MG63 (cell line): ENCODE measurements at regions not wholly inside any gene's neighbourhood (a gene's known extent, or its start where the extent isn't known, plus 50 kb on each side); places are given as distances from the start of the nearest gene placed in this dataset.
A peak's percentile ranks its signal among the peaks of the same experiment; 100 is the strongest.

Source experiments
- DNase-seq: peaks from one replicate; pipeline ENCODE4 v3.0.0-alpha.2; 2020
- H3K27me3 ChIP-seq: fragments of 250-450 bp; sonication (Bioruptor Pico); 2 replicates; pipeline ENCODE4 v1.5.1; 2020; ENCODE audit warnings: mild to moderate bottlenecking, moderate library complexity
- H3K36me3 ChIP-seq: fragments of 250-450 bp; sonication (Bioruptor Pico); 2 replicates; pipeline ENCODE4 v1.5.1; 2020; ENCODE audit warnings: mild to moderate bottlenecking, moderate library complexity
- H3K4me3 ChIP-seq: fragments of 250-450 bp; sonication (Bioruptor Pico); 2 replicates; pipeline ENCODE4 v1.5.1; 2020; ENCODE audit warnings: mild to moderate bottlenecking, moderate library complexity
- H3K9me3 ChIP-seq: fragments of 250-450 bp; sonication (Bioruptor Pico); 2 replicates; pipeline ENCODE4 v1.5.1; 2020; ENCODE audit warnings: mild to moderate bottlenecking, moderate library complexity

- no peaks in the 10 kb centered on the region for H3K36me3 ChIP-seq
- H3K4me3 ChIP-seq = no peak overlapping the region
- no peak for DNase-seq
- H3K27me3 ChIP-seq = no peaks in the 10 kb centered on the region
- no peaks in the 10 kb centered on the region for H3K9me3 ChIP-seq
Observed at GRCh38 chr22:49241174-49241851, 586.4 kb downstream of the BRD1 start.

- Histone ChIP-seq H3K36me3 (no peaks in the 10 kb centered on the region), H3K27me3 (no peaks in the 10 kb centered on the region), H3K9me3 (no peaks in the 10 kb centered on the region), H3K4me3 (no peak overlapping the region)
- no peak for DNase-seq
Observed at GRCh38 chr22:49240472-49240871, 587.2 kb downstream of the BRD1 start.

DNA sequence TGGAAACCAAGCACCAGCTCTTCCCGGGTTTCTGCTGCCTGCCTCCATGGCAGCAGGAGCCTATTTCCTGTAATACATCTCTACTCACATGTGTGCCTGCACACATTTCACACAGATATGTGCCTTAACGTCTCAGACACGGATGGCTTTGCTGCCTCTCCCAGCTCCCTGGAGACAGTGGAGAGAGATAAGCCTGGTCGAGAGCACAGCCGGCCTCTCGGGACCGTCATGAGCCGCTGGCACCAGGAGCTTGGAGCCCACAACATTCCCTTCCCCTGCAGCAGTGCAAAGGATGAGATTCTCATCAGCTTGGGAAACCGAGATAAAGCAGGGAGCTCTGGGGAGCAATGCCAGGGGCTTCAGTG lies 587.7 kb downstream of the BRD1 start:
- H3K9me3 ChIP-seq = no peaks in the 10 kb centered on the region
- no peaks in the 10 kb centered on the region for H3K36me3 ChIP-seq
- DNase-seq = no peak

GRCh38 chr22:49239264-49240015 lies 588.2 kb downstream of the BRD1 start:
- Histone ChIP-seq H3K4me3 (no peak overlapping the region), H3K9me3 (no peaks in the 10 kb centered on the region), H3K36me3 (no peaks in the 10 kb centered on the region), H3K27me3 (no peaks in the 10 kb centered on the region)
- DNase-seq = peak; percentile 47

More for the DNA sequence above, 587.7 kb downstream of the BRD1 start:
- Histone ChIP-seq H3K4me3 (no peak overlapping the region), H3K27me3 (no peaks in the 10 kb centered on the region)

DNA sequence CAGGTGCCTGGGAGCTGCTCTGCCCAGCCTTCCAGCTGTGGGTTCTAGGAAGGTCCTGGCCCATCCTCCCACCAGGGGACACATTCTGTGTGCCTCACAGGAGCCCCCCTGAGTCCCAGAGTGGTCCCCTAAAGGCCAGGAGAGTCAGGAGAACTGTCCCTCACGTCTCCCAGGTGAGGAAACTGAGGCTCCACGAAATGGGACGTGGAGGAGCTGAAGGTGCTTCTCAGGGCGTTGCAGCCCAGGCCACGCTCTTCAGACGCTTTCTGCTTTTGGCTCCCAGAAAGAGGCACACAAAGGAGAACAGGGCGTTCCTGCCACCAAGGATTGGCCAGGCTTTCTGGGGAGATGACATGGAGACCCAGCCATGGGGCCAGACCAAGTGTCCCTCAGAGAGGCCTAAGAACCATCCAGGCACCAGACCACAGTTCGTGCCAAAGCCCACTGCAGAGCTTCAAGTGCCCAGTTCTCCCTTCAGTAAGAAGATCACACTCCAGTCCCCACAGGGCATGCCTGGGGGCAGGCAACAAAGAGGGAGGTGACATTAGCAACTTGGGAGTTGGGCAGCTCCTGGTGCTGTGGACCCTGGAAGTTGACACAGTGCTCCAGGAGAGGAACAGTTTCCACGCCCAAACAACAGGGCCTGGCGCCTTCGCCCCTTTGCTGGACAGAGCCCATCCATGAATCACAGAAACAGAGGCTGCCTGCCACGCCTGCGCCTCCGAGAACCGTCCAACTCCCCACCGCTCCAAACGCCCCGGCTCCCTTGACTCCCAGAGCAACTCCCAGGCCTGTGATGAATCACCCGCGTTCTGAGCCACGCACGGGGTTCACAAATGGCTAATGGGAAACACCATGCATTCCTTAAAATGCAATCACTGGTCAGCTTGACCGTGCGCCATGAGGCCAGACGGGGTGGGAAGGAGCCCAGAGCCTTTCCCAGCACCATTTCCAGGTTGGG lies 589.2 kb downstream of the BRD1 start:
- DNase-seq = peak; percentile 85
- Histone ChIP-seq H3K27me3 (peaks cover 1% of the 10 kb centered on the region; the same call in 1 of the 2 replicates), H3K9me3 (no peaks in the 10 kb centered on the region), H3K4me3 (no peak overlapping the region), H3K36me3 (no peaks in the 10 kb centered on the region)

GRCh38 chr22:49237703-49238102 lies 590.0 kb downstream of the BRD1 start:
- H3K27me3 ChIP-seq = peaks cover 3% of the 10 kb centered on the region; the same call in 1 of the 2 replicates
- no peaks in the 10 kb centered on the region for H3K9me3 ChIP-seq
- no peak for DNase-seq
- no peaks in the 10 kb centered on the region for H3K36me3 ChIP-seq
- H3K4me3 ChIP-seq = no peak overlapping the region

DNA sequence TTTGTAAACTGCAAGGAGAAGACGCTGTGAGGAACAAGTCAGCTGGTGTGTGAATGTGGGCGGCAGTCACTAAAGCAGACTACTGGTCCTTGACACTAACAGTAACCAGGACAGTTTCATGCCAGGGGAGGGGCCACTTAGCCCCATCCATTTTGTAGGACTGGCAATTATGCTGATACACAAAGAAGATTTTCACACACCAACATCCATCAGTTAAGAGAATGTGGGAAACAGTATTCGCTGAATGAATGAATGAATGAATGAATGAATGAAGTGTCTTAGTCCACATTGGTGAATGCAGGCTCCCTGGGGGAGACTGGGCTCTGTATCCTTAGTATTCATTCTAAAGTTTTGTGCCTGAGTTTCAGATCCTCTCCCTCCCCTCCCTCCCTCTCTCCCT lies 590.4 kb downstream of the BRD1 start:
- DNase-seq = no peak
- Histone ChIP-seq H3K9me3 (no peaks in the 10 kb centered on the region), H3K36me3 (no peaks in the 10 kb centered on the region), H3K4me3 (no peak overlapping the region), H3K27me3 (peaks cover 3% of the 10 kb centered on the region; the same call in 1 of the 2 replicates)

GRCh38 chr22:49236541-49237075 lies 591.1 kb downstream of the BRD1 start:
- H3K36me3 ChIP-seq = no peaks in the 10 kb centered on the region
- H3K4me3 ChIP-seq = no peak overlapping the region
- H3K9me3 ChIP-seq = no peaks in the 10 kb centered on the region
- DNase-seq = no peak
- H3K27me3 ChIP-seq = peaks cover 3% of the 10 kb centered on the region; the same call in 1 of the 2 replicates

DNA sequence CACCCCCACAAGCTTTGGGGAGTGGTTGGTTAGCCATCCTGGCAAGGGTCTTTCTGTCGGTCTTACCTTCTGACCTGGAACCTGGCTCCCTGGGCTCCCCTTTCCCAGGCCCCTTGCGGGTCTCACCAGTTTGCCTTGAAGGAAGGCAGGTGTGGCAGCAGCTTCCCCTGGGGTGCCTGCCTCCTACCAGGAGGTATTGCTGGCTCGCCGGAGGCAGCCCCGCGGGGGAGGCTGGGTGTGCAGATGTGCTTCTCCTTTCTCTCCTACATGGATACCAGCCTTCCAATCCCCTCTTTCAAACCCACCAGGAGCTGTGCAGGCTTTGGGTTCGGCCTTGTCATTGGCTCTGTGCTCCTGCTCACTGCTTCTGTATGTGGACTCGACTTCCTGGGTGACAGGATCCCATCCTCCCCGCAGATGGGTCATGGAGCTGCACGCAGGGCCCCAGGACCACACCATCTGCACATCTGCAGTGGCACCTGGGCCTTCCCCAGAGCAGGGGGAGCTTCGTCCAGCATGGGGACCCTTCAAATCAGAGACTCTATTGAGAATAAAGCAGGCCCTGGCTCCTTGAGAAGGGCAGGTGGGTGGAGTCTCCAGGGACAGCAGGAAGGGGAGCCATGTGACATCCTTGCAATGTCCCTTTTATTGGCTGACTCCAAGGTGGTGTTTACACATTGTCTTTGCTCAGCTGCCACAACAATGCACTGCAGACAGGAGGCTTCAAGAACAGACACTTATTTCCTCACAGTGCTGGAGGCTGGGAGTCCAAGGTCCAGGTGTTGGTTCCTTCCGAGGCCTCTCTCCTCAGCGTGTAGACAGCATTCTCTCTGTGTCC lies 592.0 kb downstream of the BRD1 start:
- Histone ChIP-seq H3K9me3 (no peaks in the 10 kb centered on the region), H3K27me3 (peaks cover 3% of the 10 kb centered on the region; the same call in 1 of the 2 replicates), H3K36me3 (no peaks in the 10 kb centered on the region), H3K4me3 (no peak overlapping the region)
- DNase-seq = no peak

GRCh38 chr22:49234459-49234858 lies 593.2 kb downstream of the BRD1 start:
- Histone ChIP-seq H3K27me3 (peaks cover 3% of the 10 kb centered on the region; the same call in 1 of the 2 replicates), H3K36me3 (no peaks in the 10 kb centered on the region), H3K9me3 (no peaks in the 10 kb centered on the region), H3K4me3 (no peak overlapping the region)
- no peak for DNase-seq

GRCh38 chr22:49233507-49234100 lies 594.1 kb downstream of the BRD1 start:
- no peak for DNase-seq
- no peaks in the 10 kb centered on the region for H3K9me3 ChIP-seq
- H3K36me3 ChIP-seq = no peaks in the 10 kb centered on the region
- no peak overlapping the region for H3K4me3 ChIP-seq
- peaks cover 3% of the 10 kb centered on the region; the same call in 1 of the 2 replicates for H3K27me3 ChIP-seq

DNA sequence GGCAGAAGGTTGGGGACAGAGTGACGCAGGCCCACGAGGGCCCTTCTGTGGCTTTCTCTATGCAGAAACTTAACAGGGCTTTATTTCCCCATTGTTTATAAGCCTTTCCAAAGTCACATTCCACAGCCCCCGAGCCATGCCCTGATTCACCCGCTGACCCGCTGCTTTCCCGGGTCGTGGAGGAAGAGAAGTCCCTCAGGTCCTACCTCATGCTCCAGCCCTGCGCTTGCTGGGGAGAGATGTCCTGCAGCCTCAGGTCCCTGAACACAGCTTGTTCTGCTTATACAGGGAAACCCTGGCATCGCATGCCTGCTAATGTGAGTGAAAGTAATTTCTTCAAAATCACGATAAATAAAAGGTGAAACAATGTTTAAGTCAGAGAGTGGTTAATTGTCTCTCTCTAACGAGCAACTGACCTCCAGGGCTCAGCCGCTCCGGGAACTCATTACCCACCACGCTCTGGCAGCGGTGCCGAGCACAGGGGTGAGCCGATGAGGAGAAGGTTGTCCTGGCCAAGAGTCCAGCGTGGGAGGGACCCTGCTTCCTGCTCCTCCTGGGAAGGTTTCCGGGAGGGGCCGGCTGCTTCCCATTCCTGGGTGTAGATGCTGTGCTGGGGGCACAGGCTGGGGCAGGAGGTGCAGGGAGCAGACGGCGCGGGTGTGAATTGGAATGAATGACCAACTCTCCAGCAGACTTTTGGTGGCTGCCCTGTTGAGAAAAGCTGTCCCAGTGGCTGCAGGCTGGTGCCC lies 595.2 kb downstream of the BRD1 start:
- no peak overlapping the region for H3K4me3 ChIP-seq
- H3K36me3 ChIP-seq = no peaks in the 10 kb centered on the region
- peaks cover 3% of the 10 kb centered on the region; the same call in 1 of the 2 replicates for H3K27me3 ChIP-seq
- DNase-seq = no peak
- no peaks in the 10 kb centered on the region for H3K9me3 ChIP-seq

DNA sequence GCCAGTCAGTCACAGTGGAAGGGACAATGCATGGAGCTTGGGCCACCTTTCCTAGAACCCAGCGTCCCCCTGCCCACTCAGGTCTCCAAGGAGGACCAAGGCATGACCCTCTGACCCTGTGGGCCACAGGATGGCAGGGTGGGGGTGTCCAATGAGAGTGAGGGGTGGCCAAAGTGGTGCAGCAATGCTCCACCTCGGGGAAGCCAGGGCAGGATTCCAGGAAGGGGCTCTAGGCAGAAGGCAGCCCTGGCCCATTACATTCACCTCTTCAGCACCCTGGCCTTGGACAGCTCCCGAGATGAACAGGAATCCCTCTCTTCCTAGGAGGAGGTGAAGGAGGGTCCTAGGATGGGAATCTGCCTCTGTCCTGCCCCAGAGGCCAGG lies 597.5 kb downstream of the BRD1 start:
- no peak for DNase-seq
- Histone ChIP-seq H3K27me3 (peaks cover 5% of the 10 kb centered on the region; the same call in 1 of the 2 replicates), H3K36me3 (no peaks in the 10 kb centered on the region), H3K4me3 (no peak overlapping the region), H3K9me3 (no peaks in the 10 kb centered on the region)

DNA sequence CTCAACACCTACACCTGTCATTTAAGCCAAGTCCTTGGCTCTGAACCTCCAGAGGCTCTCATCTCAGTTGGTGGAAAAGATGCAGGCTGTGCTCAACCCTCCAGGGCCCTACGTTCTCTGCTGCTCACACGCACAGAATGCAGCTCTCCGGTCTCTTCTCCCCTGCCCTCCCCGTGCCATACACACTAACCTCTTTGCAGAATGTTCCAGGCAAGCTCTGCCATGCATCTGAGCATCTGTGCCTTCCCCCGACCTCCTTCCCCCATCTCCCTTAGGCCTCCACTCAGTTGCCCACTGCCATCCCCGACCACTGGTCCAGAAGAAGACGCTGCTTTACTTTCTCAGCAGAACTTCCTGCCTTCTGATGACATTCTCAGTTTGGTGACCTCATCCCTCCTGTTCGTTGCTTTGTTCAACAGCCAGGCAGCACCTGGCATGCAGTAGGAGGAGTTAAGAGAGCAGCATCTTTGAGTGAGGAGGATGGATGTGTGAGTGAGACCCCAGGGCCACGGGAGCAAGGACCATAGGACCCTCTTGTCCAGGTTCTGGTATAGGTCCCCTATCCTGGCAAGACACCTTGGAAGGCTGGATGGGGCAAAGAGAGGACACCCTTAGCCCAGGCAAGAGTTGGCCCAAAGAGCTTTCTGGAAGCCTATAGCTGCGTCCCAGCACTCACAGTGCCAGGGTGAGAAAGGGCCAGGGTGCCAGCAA lies 598.0 kb downstream of the BRD1 start:
- no peak for DNase-seq
- Histone ChIP-seq H3K9me3 (no peaks in the 10 kb centered on the region), H3K27me3 (peaks cover 5% of the 10 kb centered on the region; the same call in 1 of the 2 replicates), H3K36me3 (no peaks in the 10 kb centered on the region), H3K4me3 (no peak overlapping the region)
